ENCODE measurements at regions not wholly inside any gene's neighbourhood (a gene's known extent, or its start where the extent isn't known, plus 50 kb on each side); places are given as distances from the start of the nearest gene placed in this dataset.

- no peak for TF ChIP-seq TAF1 (IDR thresholded peaks at IDR 0.05; ENCODE audit: low read depth, low read length)
- TF ChIP-seq CTCF (IDR thresholded peaks at IDR 0.05; ENCODE audit: control extremely low read depth in 1 of 3, insufficient read depth in 1 of 3, low read depth in 1 of 3, low read length in 3 of 3) = no peak
- TF ChIP-seq KDM1A (IDR thresholded peaks at IDR 0.05; ENCODE audit: borderline replicate concordance, low read length) = no peak
- TF ChIP-seq POLR2A (IDR thresholded peaks at IDR 0.05; ENCODE audit: control extremely low read depth in 1 of 2, low read depth in 2 of 2, low read length in 2 of 2) = no peak
- TF ChIP-seq CREB1 (IDR thresholded peaks at IDR 0.05) = no peak
- TF ChIP-seq SIN3A (conservative IDR thresholded peaks at IDR 0.05 in 1 of 2, IDR thresholded peaks at IDR 0.05 in 1 of 2; ENCODE audit: low read depth in 1 of 2, low read length in 2 of 2) = no peak
Observed at GRCh38 chr4:11821772-11822430, 393.2 kb upstream of the HS3ST1 start.
